GM12874 (cell line): ENCODE measurements at regions not wholly inside any gene's neighbourhood (a gene's known extent, or its start where the extent isn't known, plus 50 kb on each side); places are given as distances from the start of the nearest gene placed in this dataset.

Source experiments
- TF ChIP-seq, protein P1 (sequence below): IDR thresholded peaks from 2 replicates; pipeline ENCODE4 v1.5.1; 2011; ENCODE audit warnings: low read depth, mild to moderate bottlenecking, control low read depth, low read length, moderate library complexity; ENCODE audit not compliant: insufficient read depth

DNA sequence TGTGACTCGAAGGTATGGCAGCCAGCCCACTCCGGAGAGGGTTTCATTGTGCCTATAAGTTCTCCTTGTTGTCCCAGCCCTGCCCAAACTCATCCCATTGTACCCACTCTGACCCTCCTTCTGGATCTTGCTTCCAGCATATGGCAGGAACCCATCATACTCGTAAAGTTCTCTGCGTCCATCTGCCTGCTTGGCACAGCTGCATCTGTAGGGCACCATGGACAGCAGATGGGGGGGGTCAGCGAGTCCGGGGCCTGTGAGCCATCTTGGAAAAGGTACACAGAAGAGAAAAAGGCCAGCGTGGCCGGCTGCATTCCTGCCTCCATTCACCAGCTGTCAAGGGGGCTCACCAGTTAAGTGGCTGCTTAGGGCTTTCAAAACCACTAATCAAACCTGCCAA is 94.9 kb upstream of the IGSF21 start:
- TF ChIP-seq, protein P1, sequence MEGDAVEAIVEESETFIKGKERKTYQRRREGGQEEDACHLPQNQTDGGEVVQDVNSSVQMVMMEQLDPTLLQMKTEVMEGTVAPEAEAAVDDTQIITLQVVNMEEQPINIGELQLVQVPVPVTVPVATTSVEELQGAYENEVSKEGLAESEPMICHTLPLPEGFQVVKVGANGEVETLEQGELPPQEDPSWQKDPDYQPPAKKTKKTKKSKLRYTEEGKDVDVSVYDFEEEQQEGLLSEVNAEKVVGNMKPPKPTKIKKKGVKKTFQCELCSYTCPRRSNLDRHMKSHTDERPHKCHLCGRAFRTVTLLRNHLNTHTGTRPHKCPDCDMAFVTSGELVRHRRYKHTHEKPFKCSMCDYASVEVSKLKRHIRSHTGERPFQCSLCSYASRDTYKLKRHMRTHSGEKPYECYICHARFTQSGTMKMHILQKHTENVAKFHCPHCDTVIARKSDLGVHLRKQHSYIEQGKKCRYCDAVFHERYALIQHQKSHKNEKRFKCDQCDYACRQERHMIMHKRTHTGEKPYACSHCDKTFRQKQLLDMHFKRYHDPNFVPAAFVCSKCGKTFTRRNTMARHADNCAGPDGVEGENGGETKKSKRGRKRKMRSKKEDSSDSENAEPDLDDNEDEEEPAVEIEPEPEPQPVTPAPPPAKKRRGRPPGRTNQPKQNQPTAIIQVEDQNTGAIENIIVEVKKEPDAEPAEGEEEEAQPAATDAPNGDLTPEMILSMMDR: no peak

DNA sequence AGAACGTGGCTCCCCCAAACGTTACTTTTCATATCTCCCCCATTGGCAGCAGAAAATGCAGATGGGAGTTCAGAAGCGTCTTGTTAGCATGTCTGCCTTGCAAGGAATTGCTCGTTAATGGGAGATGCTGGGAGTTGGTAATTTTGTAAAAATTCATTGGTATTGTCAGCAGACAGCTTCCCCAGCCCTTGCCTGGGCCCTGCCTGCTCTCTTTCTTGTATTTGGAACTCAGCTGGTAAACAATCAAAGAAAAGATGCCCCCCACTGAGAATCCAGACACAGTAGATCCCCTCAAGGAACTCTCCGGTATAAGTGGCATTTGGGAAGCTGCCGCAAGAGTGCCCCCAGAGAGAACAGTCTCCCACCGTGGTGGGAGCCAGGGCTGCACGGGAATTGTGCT is 94.4 kb upstream of the IGSF21 start:
- TF ChIP-seq, protein P1: no peak

DNA sequence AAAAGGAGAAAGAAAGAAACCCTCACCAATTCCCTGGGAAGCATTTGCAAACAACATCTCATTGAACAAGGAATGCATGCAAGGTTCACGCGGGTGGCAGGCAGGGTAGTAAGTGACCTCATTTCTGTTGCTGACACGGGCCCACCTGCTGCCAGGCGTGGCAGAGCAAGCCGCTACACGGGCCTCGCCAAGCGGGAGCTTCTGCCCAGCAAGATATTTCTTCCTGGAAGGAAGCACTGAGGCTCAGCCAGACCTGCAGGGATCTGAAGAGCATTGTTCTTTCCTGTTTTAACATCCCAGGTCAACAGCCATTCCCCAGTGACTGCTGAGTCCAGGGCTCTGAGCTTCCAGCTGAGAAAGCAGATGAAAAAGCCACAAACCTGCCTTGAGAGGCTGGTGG is 91.9 kb upstream of the IGSF21 start:
- TF ChIP-seq, protein P1: no peak

DNA sequence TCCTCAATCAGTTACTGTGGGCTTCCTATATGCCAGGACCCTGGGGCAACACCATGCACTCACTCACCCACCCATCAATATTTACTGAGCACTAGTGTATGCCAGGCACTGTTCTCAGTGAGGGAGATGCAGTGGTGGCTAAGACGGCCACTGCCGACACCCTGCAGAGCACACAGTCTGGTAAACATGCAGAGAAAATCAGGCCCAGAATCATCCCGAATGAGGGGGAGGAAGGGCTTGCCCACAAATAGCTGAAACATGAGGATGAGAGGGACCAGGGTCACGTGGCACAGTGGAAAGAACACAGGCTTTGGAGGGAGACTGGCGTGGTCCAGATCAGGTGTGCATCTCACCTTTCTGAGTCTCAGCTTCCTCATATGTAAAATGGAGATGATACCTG is 89.2 kb upstream of the IGSF21 start:
- TF ChIP-seq, protein P1: no peak

DNA sequence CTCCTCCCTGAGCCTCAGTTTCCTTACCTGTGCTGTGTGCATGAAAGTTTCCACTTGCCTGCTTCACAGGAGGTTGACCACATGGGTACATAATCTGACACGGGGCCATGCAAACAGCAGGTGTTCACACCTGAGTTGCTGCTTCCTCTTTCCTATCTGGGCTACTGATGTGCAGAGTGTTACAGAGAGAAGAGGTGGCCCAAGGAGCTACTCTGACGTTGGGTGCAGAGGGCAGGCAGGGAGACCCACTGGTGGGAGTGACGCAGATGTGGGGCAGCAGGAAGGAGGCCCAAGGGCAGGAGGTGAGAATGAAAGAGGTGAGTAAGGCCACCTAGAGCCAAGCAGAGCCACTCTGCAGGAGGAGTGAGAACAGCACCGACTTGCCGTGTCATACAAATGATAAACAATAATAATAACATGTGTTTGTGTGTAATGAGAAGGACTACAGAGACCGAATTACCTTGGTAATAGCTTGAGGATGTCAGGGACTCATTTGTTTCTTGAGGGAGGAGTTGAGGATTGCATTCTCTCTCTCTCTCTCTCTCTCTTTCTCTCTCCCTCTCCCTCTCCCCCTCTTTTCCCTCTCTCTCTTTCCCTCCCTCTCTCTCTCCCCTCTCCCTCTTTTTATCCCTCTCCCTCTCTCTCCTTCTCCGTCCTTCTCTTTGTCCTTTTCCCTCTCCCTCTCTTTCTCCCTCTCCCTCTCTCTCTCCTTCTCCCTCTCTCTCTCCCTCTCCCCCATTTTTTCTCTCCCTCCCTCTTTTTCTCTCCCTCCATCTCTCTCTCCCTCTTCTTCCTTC is 87.4 kb upstream of the IGSF21 start:
- TF ChIP-seq, protein P1: no peak

DNA sequence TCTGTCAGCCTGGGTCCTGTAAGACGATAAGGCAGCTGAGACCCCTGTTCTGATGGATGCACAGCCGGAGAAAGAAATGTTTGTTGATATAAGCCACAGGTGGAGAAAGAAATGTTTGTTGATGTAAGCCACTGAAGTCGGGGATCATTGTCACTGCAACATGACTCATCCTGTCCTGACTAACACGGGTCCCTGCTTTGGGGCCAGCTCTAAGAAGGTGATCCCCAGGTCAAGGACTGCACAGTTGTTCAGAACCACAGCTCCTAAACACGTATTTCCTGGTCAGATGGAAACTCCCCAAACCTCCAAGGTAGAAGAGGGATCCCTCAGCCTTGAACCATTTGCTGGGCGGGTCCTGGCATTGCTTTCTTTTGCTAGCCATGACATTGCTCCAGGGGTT is 86.4 kb upstream of the IGSF21 start:
- TF ChIP-seq, protein P1: no peak

DNA sequence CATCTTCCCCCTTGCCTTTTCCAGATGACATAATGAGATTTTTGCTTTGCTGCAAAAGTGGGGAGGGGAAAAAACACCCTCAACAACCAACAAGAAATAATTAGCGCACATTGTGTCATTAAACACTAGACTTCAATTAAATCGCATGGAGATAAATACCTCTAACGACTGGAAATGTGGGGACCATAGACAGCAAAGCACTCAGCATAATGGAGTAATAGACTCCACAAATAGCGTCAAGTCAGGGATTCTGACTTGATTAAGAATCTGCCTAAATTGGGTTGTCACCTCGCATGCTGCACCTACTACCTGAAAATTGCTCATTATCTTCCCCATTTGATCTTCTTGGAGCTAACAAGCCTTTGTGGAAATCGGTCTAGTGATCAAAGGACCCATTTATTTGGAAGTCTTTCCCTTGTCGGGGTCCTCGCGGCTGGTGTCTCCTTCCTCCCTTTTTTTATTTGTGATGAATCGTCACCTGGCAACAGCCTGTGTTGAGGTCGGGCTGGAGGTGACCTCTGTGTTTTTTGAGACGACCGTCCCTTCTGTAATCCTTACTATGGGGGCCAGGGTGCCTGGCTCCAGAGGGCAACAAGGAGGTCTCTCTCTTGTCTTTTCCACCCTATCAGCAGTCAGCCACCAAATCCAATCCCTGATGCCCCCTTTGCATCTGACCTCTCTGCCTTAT is 75.3 kb upstream of the IGSF21 start:
- TF ChIP-seq, protein P1: no peak
